ENCODE measurements at regions not wholly inside any gene's neighbourhood (a gene's known extent, or its start where the extent isn't known, plus 50 kb on each side); places are given as distances from the start of the nearest gene placed in this dataset.

DNA sequence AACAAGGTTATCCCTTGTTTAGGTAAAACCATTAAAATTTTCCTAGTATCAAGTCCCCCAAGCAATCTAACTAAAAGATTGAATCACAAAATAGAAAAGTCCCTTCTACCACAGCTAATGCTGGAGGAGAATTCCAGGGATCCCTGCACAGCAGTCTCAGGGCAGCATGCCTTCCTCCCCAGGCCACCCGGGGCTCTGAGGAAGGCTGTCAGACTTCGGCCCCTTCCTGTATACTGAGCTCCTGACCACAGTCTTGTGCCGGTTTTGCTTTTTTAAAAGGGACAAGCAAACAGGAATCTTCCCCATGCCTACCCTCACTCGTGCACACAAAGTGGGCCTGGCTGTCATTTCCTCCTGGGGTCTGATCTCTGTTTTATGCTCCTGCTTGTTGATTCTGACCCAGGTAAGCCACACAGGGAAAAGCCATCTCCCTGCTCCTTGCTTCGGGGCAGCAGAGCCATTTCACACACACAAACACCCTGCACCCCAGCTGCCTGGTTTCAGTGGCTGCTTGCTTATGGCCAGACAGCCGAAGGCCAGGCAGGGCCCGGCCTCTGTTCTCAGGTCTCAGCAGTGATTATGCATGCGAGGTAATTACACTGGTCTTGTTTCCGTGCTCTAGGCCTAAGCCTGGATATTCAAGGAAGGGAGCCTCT lies 211.9 kb downstream of the NXNL2 start:
- intact Hi-C loops (cut with micrococcal nuclease; ENCODE audit: unreplicated experiment) = no loop called here
- DNase-seq (ENCODE audit: low spot score) = no peak
- CTCF ChIA-PET (ENCODE audit: unreplicated experiment) = no interaction called here

DNA sequence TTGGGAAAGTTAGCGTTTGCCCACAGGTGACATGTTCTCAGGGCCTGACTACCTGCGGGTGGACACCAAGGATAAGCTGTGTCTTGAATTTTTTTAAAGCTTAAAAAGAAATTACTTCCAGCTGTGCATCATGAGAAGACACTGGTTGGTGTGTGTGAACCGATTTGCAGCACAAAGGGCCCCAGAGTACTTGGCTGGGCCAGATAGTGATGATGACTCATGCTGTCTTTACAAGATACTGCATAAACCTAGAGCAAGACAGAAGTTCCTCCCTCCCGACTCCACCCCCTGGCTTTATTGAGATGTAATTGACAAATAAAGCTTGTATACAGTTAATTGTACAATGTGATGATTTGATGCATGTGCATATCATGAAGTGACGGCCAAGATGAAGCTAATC lies 212.8 kb downstream of the NXNL2 start:
- ChIA-PET POLR2A (no interaction called here), CTCF (ENCODE audit: unreplicated experiment) (no interaction called here)
- Histone ChIP-seq H3K9me3 (ENCODE audit: low read length) (no peaks in the 10 kb centered on the region), H3K4me1 (ENCODE audit: insufficient read depth, low read length, poor library complexity, severe bottlenecking) (no peaks in the 10 kb centered on the region), H2AFZ (ENCODE audit: low read length) (no peak overlapping the region), H3K9me2 (ENCODE audit: insufficient read depth, low read length) (no peaks in the 10 kb centered on the region), H3K27ac (ENCODE audit: low read depth, low read length, poor library complexity, severe bottlenecking) (no peak overlapping the region), H3K4me2 (ENCODE audit: low read length) (no peak overlapping the region), H3K36me3 (ENCODE audit: insufficient read depth, low read length) (no peaks in the 10 kb centered on the region), H4K20me1 (ENCODE audit: insufficient read depth, low read length) (no peaks in the 10 kb centered on the region), H3K4me3 (ENCODE audit: low read depth, low read length, poor library complexity, severe bottlenecking) (no peak overlapping the region), H3K79me2 (ENCODE audit: insufficient read depth, low read depth, low read length) (no peaks in the 10 kb centered on the region)
- BruUV-seq (replicated peaks) = no TSS peak
- DNase-seq (ENCODE audit: low spot score) = no peak
- intact Hi-C loops (cut with micrococcal nuclease; ENCODE audit: unreplicated experiment) = no loop called here
- TF ChIP-seq, protein P1, sequence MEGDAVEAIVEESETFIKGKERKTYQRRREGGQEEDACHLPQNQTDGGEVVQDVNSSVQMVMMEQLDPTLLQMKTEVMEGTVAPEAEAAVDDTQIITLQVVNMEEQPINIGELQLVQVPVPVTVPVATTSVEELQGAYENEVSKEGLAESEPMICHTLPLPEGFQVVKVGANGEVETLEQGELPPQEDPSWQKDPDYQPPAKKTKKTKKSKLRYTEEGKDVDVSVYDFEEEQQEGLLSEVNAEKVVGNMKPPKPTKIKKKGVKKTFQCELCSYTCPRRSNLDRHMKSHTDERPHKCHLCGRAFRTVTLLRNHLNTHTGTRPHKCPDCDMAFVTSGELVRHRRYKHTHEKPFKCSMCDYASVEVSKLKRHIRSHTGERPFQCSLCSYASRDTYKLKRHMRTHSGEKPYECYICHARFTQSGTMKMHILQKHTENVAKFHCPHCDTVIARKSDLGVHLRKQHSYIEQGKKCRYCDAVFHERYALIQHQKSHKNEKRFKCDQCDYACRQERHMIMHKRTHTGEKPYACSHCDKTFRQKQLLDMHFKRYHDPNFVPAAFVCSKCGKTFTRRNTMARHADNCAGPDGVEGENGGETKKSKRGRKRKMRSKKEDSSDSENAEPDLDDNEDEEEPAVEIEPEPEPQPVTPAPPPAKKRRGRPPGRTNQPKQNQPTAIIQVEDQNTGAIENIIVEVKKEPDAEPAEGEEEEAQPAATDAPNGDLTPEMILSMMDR (conservative IDR thresholded peaks at IDR 0.05; ENCODE audit: low read length) = no peak
- TF ChIP-seq EZH2phosphoT487 (IDR thresholded peaks at IDR 0.05; ENCODE audit: borderline replicate concordance, low read depth, low read length) = no peak

More for the DNA sequence above, 211.9 kb downstream of the NXNL2 start:
- Histone ChIP-seq H3K36me3 (ENCODE audit: insufficient read depth, low read length) (no peaks in the 10 kb centered on the region), H3K4me1 (ENCODE audit: insufficient read depth, low read length, poor library complexity, severe bottlenecking) (no peaks in the 10 kb centered on the region), H3K9me3 (ENCODE audit: low read length) (no peaks in the 10 kb centered on the region), H4K20me1 (ENCODE audit: insufficient read depth, low read length) (no peaks in the 10 kb centered on the region), H3K4me2 (ENCODE audit: low read length) (no peak overlapping the region), H3K79me2 (ENCODE audit: insufficient read depth, low read depth, low read length) (no peaks in the 10 kb centered on the region), H3K27ac (ENCODE audit: low read depth, low read length, poor library complexity, severe bottlenecking) (no peak overlapping the region), H3K9me2 (ENCODE audit: insufficient read depth, low read length) (no peaks in the 10 kb centered on the region), H3K4me3 (ENCODE audit: low read depth, low read length, poor library complexity, severe bottlenecking) (no peak overlapping the region), H2AFZ (ENCODE audit: low read length) (no peak overlapping the region)
- BruUV-seq (replicated peaks) = no TSS peak
- POLR2A ChIA-PET = interaction anchor here (0.6 kb wide), 1 partner anchor 95 kb away, joined by 3 read pairs; no protein-coding TSS in a partner anchor
- TF ChIP-seq, protein P1 (conservative IDR thresholded peaks at IDR 0.05; ENCODE audit: low read length) = no peak
- TF ChIP-seq EZH2phosphoT487 (IDR thresholded peaks at IDR 0.05; ENCODE audit: borderline replicate concordance, low read depth, low read length) = no peak

DNA sequence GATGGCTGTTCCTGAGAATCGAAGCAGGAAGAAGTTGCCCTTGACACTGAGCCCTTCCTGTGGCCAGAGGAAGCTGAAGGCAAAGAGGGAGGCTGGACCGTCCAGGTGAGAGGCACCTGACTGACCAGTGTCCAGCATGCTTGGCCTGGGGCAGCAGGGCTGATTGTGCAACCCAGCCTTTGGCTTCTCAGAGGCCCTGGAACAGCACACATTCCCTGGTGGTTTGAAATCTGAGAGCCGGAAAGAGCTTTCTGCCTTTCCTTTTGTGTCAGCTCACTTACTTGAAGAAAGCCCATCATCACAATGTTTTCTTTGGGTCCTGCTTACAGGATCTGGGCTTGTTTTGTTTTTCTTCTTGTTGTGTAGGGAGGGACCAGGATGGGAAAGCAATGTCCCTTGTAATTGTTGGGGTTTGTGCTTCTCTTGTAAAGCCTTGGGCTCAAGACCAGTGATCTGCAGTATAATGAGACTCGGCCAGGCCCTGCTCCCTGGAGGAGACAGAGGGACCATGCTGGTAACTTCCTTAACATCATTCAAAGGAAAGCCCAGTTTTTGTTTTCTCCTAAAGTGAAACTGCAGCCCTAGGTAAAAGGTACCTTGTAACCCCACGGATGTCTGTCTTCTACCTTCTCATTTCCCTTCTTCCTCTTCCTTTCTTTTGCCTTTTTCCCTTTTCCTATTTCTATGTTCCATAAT lies 213.7 kb downstream of the NXNL2 start:
- ChIA-PET CTCF (ENCODE audit: unreplicated experiment) (no interaction called here), POLR2A (no interaction called here)
- no peaks in the 10 kb centered on the region for H3K36me3 ChIP-seq (ENCODE audit: insufficient read depth, low read length)
- no peak overlapping the region for H2AFZ ChIP-seq (ENCODE audit: low read length)
- H3K9me2 ChIP-seq (ENCODE audit: insufficient read depth, low read length) = no peaks in the 10 kb centered on the region
- no peak overlapping the region for H3K27ac ChIP-seq (ENCODE audit: low read depth, low read length, poor library complexity, severe bottlenecking)
- H3K79me2 ChIP-seq (ENCODE audit: insufficient read depth, low read depth, low read length) = no peaks in the 10 kb centered on the region
- BruUV-seq (replicated peaks) = no TSS peak
- H3K9me3 ChIP-seq (ENCODE audit: low read length) = no peaks in the 10 kb centered on the region
- no peak overlapping the region for H3K4me3 ChIP-seq (ENCODE audit: low read depth, low read length, poor library complexity, severe bottlenecking)
- no peaks in the 10 kb centered on the region for H4K20me1 ChIP-seq (ENCODE audit: insufficient read depth, low read length)
- no peaks in the 10 kb centered on the region for H3K4me1 ChIP-seq (ENCODE audit: insufficient read depth, low read length, poor library complexity, severe bottlenecking)
- DNase-seq (ENCODE audit: low spot score) = no peak
- no peak overlapping the region for H3K4me2 ChIP-seq (ENCODE audit: low read length)
- intact Hi-C loops (cut with micrococcal nuclease; ENCODE audit: unreplicated experiment) = no loop called here
- TF ChIP-seq EZH2phosphoT487 (IDR thresholded peaks at IDR 0.05; ENCODE audit: borderline replicate concordance, low read depth, low read length) = no peak

Measured in OCI-LY7 (cell line).